Stomach (tissue), 8 donors: ENCODE measurements at regions not wholly inside any gene's neighbourhood (a gene's known extent, or its start where the extent isn't known, plus 50 kb on each side); places are given as distances from the start of the nearest gene placed in this dataset.
A peak's percentile ranks its signal among the peaks of the same experiment; 100 is the strongest.

ENCODE experiments used
- DNase-seq, 2 donors: peaks; one replicate each; pipeline versions ENCODE4 v3.0.0 to v3.0.0-alpha.2; 2013 to 2019
- H3K27ac ChIP-seq, 5 donors: fragments of 200-600 bp in 4 of 5; sonication (generic) in 4 of 5; one replicate each; pipeline ENCODE4 v1.5.1; 2013 to 2019; ENCODE audit warnings: mild to moderate bottlenecking in 1 of 5, moderate library complexity in 1 of 5
- H3K27me3 ChIP-seq, 3 donors: fragments of 200-600 bp; sonication (generic); one replicate each; pipeline ENCODE4 v1.5.1; 2017 to 2019; ENCODE audit warnings: mixed run types in 1 of 3
- H3K36me3 ChIP-seq, 4 donors: fragments of 200-600 bp; sonication (generic); 1 replicate in 3 of 4; 2 replicates in 1 of 4; pipeline ENCODE4 v1.5.1; 2016 to 2019
- H3K4me1 ChIP-seq, 4 donors: fragments of 200-600 bp; sonication (generic); one replicate each; pipeline ENCODE4 v1.5.1; 2016 to 2019
- H3K4me3 ChIP-seq, 4 donors: fragments of 200-600 bp; sonication (generic) in 3 of 4; one replicate each; pipeline ENCODE4 v1.5.1; 2016 to 2019; ENCODE audit warnings: mild to moderate bottlenecking in 1 of 4
- H3K9me3 ChIP-seq, 4 donors: fragments of 200-600 bp; sonication (generic); one replicate each; pipeline ENCODE4 v1.5.1; 2016 to 2019
- CTCF ChIP-seq, 7 experiments: fragments of 450-650 bp in 4 of 7; fragments of 200-600 bp in 3 of 7; sonication (generic) in 3 of 7; IDR thresholded peaks; one replicate each; pipeline ENCODE4 v1.5.1; 2016 to 2019; ENCODE audit warnings: antibody characterized with exemption in 7 of 7, control low read depth in 2 of 7, mild to moderate bottlenecking in 1 of 7
- EP300 ChIP-seq: sonication (generic); formaldehyde crosslinking; IDR thresholded peaks from one replicate; pipeline ENCODE4 v1.6.1; 2017; ENCODE audit warnings: antibody characterized with exemption
- POLR2A ChIP-seq, 4 donors: fragments of 450-650 bp; IDR thresholded peaks; one replicate each; pipeline ENCODE4 v1.6.1; 2016; ENCODE audit warnings: antibody characterized with exemption in 4 of 4, control low read depth in 2 of 4, mild to moderate bottlenecking in 1 of 4, moderate library complexity in 1 of 4
- POLR2AphosphoS5 ChIP-seq, 3 donors: sonication (generic); formaldehyde crosslinking; IDR thresholded peaks; one replicate each; pipeline ENCODE4 v1.6.1; 2016; ENCODE audit warnings: antibody characterized with exemption in 3 of 3
- WGBS, 5 donors: extraction: QIAGEN DNeasy Blood & Tissue Kit in 3 of 5; methylation state at CpG; one replicate each; pipeline versions ENCODE4 v1.1.5 to v1.1.7; 2013 to 2018; 5-methylcytosine and 5-hydroxymethylcytosine counted together
- intact Hi-C: fragments of 100-400 bp; cut with DNase I; formaldehyde crosslinking; loops from one replicate; pipeline ENCODE4 v1.15.1; 2023; ENCODE audit warnings: low total_unique reads
- donor health status: healthy with polysubstance abuse.
- donor health status: Bipolar disorder and iron deficiency.
- donor health status: healthy.

- Histone ChIP-seq H3K4me3 (no peak overlapping the region), H3K9me3 (peaks cover 0 to 5% (median 0%) of the 10 kb centered on the region in 4 donors), H3K27ac (no peak overlapping the region), H3K27me3 (no peaks in the 10 kb centered on the region), H3K4me1 (peaks cover 0 to 12% (median 3%) of the 10 kb centered on the region in 4 donors), H3K36me3 (no peaks in the 10 kb centered on the region)
- intact Hi-C loops: no loop called here
- no peak for DNase-seq
- no peak for TF ChIP-seq POLR2AphosphoS5 (IDR thresholded peaks at IDR 0.05)
- TF ChIP-seq POLR2A (IDR thresholded peaks at IDR 0.05): no peak
- no peak for TF ChIP-seq CTCF (IDR thresholded peaks at IDR 0.05)
- no peak for TF ChIP-seq EP300
- 90 to 100% (median 99%) methylated on average over 1 of the region's 1 CpG for WGBS, 5 donors
Observed at GRCh38 chr6:113169484-113169883, 687.7 kb upstream of the MARCKS start.

DNA sequence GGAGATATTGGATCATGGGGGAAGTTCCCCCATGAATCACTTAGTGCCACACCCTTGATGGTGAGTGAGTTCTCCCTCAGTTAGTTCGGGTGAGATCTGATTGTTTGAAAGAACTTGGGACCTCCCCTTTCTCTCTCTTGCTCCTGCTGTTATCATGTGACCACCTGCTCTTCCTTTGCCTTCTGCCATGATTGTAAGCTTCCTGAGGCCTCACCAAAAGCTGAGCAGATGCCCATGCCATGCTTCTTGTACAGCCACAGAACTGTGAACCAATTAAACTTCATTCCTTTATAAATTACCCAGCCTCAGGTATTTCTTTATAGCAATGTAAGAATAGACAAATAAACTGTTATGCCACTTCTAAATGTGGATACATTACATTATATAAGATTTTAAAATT, 686.7 kb upstream of the MARCKS start:
- no peak for DNase-seq
- Histone ChIP-seq H3K4me1 (peaks cover 0 to 12% (median 3%) of the 10 kb centered on the region in 4 donors), H3K9me3 (peaks cover 0 to 5% (median 0%) of the 10 kb centered on the region in 4 donors), H3K27ac (no peak overlapping the region), H3K4me3 (no peak overlapping the region), H3K27me3 (no peaks in the 10 kb centered on the region), H3K36me3 (no peaks in the 10 kb centered on the region)
- WGBS, 5 donors: 70 to 100% (median 89%) methylated on average over 1 of the region's 1 CpG
- intact Hi-C loops: no loop called here
- TF ChIP-seq EP300 (no peak), CTCF (IDR thresholded peaks at IDR 0.05) (no peak), POLR2A (IDR thresholded peaks at IDR 0.05) (no peak), POLR2AphosphoS5 (IDR thresholded peaks at IDR 0.05) (no peak)

DNA sequence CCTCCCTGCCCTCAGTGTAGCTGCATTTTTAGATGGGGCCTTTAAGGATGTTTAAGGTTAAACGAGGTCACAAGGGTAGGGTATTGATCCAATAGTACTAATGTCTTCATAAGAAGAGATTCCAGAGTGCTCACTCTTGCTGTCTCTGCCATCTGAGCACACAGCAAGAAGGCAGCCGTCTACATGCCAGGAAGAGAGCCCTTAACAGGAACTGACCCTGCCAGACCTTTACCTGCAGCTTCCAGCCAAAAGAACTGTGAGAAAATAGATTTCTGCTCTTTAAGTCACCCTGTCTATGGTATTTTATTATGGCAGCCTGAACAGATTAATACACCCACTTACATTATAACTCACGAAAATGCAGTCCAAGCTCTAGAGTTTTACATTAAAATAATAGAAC, 685.3 kb upstream of the MARCKS start:
- DNase-seq: no peak
- no peak for TF ChIP-seq EP300
- no peak for TF ChIP-seq POLR2AphosphoS5 (IDR thresholded peaks at IDR 0.05)
- no peak for TF ChIP-seq CTCF (IDR thresholded peaks at IDR 0.05)
- no peak for TF ChIP-seq POLR2A (IDR thresholded peaks at IDR 0.05)
- peaks cover 0 to 5% (median 0%) of the 10 kb centered on the region in 4 donors for H3K9me3 ChIP-seq
- H3K27ac ChIP-seq: no peak overlapping the region
- H3K27me3 ChIP-seq: no peaks in the 10 kb centered on the region
- H3K4me3 ChIP-seq: no peak overlapping the region
- H3K36me3 ChIP-seq: no peaks in the 10 kb centered on the region
- H3K4me1 ChIP-seq: peaks cover 0 to 12% (median 3%) of the 10 kb centered on the region in 4 donors
- WGBS, 5 donors: 64 to 82% (median 71%) methylated on average over 3 of the region's 3 CpGs
- intact Hi-C loops: no loop called here

DNA sequence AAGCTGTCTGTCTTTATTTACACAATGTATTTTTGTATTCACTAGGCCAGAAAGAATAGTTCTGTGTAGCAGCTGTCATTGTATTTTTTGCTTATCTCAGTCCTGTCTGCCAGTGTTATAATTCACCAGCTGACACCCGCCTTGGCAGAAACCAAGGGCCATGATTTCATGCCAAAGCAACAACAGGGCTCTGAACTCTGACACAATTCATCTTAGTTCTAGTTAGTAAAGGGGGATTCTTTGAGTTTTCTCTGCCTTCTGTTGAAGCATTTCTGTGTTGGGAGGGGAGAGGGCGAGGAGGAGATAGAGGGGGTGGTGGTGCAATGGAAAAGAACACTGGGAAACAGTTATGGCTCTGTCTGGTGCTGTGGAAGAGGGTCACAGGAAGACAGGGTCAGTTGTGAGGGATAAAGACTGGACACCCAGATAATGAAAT, 684.6 kb upstream of the MARCKS start:
- Histone ChIP-seq H3K4me3 (no peak overlapping the region), H3K36me3 (no peaks in the 10 kb centered on the region), H3K27ac (no peak overlapping the region), H3K9me3 (peaks cover 0 to 5% (median 0%) of the 10 kb centered on the region in 4 donors), H3K4me1 (peaks cover 0 to 12% (median 3%) of the 10 kb centered on the region in 4 donors), H3K27me3 (no peaks in the 10 kb centered on the region)
- intact Hi-C loops: no loop called here
- DNase-seq: peak in 1 of 2 donors; percentile 65
- no peak for TF ChIP-seq POLR2AphosphoS5 (IDR thresholded peaks at IDR 0.05)
- no peak for TF ChIP-seq CTCF (IDR thresholded peaks at IDR 0.05)
- no peak for TF ChIP-seq POLR2A (IDR thresholded peaks at IDR 0.05)
- TF ChIP-seq EP300: no peak
- WGBS, 5 donors: 8 to 59% (median 25%) methylated on average over 2 of the region's 2 CpGs
